ENCODE measurements at regions not wholly inside any gene's neighbourhood (a gene's known extent, or its start where the extent isn't known, plus 50 kb on each side); places are given as distances from the start of the nearest gene placed in this dataset.
A peak's percentile ranks its signal among the peaks of the same experiment; 100 is the strongest.

DNA sequence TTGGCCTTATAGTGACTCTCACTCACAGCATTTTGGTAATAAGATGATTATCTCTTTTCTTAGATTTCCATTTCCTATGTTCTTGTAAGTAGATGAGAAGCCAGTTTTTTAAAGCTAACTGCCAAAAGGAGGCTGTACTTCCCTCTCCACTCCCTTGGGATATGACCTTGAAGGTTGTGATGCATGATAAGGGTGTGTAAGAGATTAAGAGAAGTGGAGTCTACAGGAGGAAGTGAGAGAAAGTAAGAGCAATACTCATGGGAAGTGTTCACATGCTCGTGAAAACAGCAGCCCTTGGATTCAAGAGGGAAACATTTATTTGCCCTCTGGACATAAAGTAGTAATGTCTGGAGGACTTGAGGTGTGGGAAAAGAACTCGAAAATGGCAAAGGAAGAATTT is 171.5 kb downstream of the EVA1A start:
- DNase-seq (ENCODE audit: low read depth, low spot score): no peak

DNA sequence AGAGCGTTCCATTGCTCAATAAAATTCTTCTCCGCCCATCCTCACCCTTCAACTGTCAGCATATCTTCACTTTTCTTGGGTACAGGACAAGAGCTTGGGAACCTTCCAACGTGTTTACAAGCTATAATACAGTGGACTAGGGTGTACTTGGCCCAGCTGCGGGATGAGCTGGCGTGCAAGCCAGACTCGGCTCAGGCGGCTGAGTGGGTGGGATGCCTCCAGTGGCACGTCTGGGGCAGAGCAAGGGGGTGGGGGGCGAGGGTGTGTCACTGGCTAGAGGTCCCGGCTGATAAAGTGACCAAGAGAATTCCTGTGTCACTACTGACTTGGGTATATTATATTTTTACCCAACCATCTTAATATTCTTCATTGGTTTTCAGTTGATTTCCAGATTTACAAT is 179.7 kb downstream of the EVA1A start:
- DNase-seq (ENCODE audit: low read depth, low spot score): no peak

GRCh38 chr2:75379476-75380210 is 180.3 kb upstream of the TACR1 start:
- DNase-seq (ENCODE audit: low read depth, low spot score): no peak

- DNase-seq (ENCODE audit: low read depth, low spot score): no peak
These were observed 176.6 kb upstream of the TACR1 start for GRCh38 chr2:75375646-75376582.

DNA sequence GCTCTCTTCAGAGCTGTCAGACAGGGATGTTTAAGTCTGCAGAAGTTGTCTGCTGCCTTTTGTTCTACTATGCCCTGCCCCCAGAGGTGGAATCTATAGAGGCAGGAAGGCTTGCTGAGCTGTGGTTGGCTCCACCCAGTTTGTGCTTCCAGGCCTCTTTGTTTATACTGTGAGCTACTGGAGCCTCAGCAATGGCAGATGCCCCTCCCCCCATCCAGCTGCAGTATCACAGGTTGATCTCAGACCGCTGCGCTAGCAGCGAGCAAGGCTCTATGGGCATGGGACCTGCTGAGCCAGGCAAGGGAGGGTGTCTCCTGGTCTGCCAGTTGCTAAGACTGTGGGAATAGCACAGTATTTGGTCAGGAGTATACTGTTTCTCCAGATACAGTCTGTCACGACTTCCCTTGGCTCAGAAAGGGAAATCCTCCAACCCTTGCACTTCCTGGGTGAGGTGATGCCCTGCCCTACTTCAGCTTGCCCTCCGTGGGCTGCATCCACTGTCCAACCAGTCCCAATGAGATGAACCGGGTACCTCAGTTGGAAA is 175.2 kb upstream of the TACR1 start:
- DNase-seq (ENCODE audit: low read depth, low spot score): peak; percentile 94

- no peak for DNase-seq (ENCODE audit: low read depth, low spot score)
These were observed 168.1 kb upstream of the TACR1 start for GRCh38 chr2:75367401-75367800.

GRCh38 chr2:75361486-75361885 is 162.2 kb upstream of the TACR1 start:
- no peak for DNase-seq (ENCODE audit: low read depth, low spot score)

GRCh38 chr2:75360945-75361344 is 161.6 kb upstream of the TACR1 start:
- no peak for DNase-seq (ENCODE audit: low read depth, low spot score)

DNA sequence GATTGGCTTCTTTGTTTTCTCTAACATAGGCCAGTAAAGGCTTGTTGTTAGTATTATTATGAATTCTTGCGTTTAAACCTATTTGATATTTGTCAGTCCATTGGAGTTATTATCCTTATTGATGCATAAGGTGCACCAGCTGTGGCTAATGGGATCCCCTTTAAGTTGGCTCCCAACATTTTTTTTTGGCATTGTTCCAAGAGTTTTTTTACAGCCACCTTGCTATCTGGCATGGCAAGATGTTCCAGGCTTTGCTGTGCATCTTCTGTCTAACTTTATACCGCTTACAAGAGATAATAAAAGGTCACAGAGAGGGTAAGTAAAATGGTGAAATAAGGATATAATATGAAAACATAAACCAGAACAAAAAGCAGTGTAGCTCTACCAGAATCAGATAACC is 157.5 kb upstream of the TACR1 start:
- no peak for DNase-seq (ENCODE audit: low read depth, low spot score)

- no peak for DNase-seq (ENCODE audit: low read depth, low spot score)
These were observed 153.8 kb upstream of the TACR1 start for GRCh38 chr2:75353131-75353530.

GRCh38 chr2:75348307-75348706 is 149.0 kb upstream of the TACR1 start:
- DNase-seq (ENCODE audit: low read depth, low spot score): no peak

GRCh38 chr2:75344146-75344545 is 144.8 kb upstream of the TACR1 start:
- no peak for DNase-seq (ENCODE audit: low read depth, low spot score)

DNA sequence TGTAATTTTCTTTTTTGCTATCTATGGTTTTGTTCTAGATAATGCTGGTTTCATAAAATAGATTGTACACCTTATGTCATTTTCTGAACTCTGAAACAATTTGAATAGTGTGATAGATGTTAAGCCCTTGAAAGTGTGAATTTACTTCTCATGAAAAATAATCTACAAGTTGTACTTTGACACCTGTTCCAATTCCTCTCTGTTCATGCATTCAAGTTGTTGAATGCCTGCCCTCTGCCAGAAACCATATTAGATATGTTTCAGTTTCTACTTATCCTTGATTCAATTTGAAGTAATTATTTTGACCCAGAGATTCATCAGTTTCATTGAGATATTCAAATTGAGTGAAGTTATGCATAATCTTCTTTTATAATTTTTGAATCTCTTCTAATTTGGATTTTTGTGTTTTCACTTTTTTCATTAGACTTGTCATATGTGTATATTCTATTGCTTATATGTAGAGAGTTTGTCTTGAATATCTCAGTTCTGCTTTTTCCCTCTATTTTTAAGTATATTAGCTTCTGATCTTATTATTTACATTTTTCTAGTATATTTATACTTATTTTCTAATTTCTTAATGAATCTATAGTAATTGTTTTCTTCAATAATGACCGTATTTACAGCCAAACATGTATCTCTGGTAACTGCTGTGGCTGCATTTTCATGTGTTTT is 143.3 kb upstream of the TACR1 start:
- no peak for DNase-seq (ENCODE audit: low read depth, low spot score)

DNA sequence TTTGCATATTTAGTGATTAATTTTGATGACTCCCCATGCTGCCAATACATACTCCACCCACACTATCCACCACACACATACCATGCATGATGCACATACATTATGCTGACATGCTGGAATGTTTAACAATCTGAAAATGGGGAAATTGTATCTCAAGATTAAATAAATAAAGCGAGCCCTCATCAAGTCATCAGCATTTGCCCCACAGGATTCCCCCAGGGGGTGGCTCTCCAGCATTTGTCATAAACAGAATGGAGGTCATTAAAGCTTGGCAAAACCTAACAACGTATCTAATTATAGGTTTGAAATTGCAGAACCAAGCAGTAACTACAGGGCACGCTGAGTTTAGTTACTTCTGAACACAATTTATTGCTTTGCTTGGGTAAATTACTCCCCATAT is 141.2 kb upstream of the TACR1 start:
- no peak for DNase-seq (ENCODE audit: low read depth, low spot score)

- DNase-seq (ENCODE audit: low read depth, low spot score): no peak
These were observed 139.1 kb upstream of the TACR1 start for GRCh38 chr2:75338461-75338860.

DNA sequence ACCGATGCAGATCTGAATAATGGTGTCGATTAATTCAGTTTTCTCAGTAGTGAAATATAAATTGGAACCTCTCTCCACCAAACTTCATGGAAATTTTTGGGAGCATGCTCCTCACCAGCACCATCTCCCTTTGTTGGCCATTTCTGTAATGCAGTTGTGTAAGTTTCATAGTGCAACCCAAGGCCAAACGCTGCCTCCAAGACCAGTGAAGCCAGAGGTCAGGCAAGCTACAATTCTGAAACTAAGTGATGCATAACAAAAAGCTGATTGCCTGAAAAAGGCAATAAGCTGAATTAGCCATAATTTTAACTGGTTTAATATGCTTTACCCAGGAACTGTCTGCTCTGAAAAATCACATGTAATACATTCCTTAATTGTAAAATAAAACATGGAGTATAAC is 138.3 kb upstream of the TACR1 start:
- DNase-seq (ENCODE audit: low read depth, low spot score): no peak

- no peak for DNase-seq (ENCODE audit: low read depth, low spot score)
These were observed 137.7 kb upstream of the TACR1 start for GRCh38 chr2:75337016-75337415.

GRCh38 chr2:75336451-75336850 is 137.1 kb upstream of the TACR1 start:
- no peak for DNase-seq (ENCODE audit: low read depth, low spot score)

- no peak for DNase-seq (ENCODE audit: low read depth, low spot score)
These were observed 134.8 kb upstream of the TACR1 start for GRCh38 chr2:75334076-75334475.

DNA sequence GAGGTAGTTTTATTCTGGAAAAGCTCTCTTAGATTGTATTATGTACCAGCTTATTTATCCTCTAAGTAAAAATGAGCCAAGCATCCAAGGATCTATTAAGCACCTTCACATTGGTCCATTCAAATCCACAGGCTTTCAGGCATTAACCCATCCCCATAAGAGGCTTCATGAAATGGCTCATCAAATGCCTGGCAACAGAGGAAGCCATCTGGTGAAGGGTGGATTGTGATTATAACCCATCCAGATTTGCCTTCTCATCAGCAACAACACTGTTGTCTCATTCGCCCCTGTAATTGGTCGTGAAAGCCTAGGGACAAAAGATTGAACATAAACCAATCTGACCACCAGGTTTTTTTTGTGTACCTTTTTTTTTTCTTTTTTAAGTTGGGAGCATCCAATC is 134.3 kb upstream of the TACR1 start:
- DNase-seq (ENCODE audit: low read depth, low spot score): no peak

DNA sequence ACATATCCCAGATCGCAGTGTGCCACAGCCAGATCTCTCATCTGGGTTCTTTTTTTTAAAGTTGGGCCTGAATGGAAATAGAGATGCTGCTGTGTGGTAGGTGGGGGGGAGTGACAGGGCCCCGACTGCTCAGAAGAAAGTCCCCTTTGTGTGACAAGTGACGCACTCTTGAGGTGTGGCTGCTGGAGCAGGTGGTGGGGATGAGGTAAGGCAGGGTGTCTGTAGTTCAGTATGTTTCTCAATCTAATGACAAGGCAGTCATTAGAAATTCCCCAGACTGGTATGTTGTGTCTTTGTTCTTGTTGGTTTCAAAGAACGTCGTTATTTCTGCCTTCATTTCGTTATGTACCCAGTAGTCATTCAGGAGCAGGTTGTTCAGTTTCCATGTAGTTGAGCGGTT is 128.8 kb upstream of the TACR1 start:
- DNase-seq (ENCODE audit: low read depth, low spot score): no peak

DNA sequence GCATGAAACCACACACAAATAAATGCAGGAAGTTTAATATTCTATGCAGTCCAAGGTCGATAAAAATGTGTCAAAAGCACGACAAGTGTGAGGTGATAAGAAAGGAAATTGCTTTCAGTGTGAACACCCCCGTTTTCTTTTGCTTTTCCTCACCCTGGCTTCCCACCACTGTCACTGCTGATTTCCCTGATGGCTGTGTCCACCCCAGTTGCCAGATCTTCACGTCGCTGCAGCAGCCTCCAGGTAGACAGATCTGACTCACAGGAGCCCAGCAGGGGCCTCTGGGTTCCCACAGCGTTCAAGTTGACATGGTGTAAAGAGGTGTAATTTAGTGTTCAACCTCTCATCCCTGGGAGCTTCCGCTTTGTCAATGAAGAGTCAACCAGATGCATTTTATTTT is 128.0 kb upstream of the TACR1 start:
- peak; percentile 32 for DNase-seq (ENCODE audit: low read depth, low spot score)

Measured in ELF-1 (cell line).